Ectodermal cell (in vitro differentiated cells): ENCODE measurements at regions not wholly inside any gene's neighbourhood (a gene's known extent, or its start where the extent isn't known, plus 50 kb on each side); places are given as distances from the start of the nearest gene placed in this dataset.
A peak's percentile ranks its signal among the peaks of the same experiment; 100 is the strongest.
"Not testable (repeated sequence)": the region's sequence is repeated elsewhere in the genome, so short reads cannot be mapped to it uniquely, and the experiment has no call there.

Experiments
- H3K27ac ChIP-seq: 2 replicates; pipeline ENCODE4 v1.7.0; 2013; ENCODE audit warnings: mild to moderate bottlenecking, low read depth, low read length; ENCODE audit not compliant: insufficient read depth, poor library complexity, severe bottlenecking
- H3K27me3 ChIP-seq: 2 replicates; pipeline ENCODE4 v1.7.0; 2013; ENCODE audit warnings: mild to moderate bottlenecking, low read length; ENCODE audit not compliant: insufficient read depth, control insufficient read depth, poor library complexity, severe bottlenecking
- H3K36me3 ChIP-seq: one replicate; pipeline ENCODE4 v1.7.0; 2013; ENCODE audit warnings: low read length; ENCODE audit not compliant: control insufficient read depth, insufficient read depth
- H3K4me1 ChIP-seq: one replicate; pipeline ENCODE4 v1.7.0; 2013; ENCODE audit warnings: low read length; ENCODE audit not compliant: control insufficient read depth, insufficient read depth
- H3K4me3 ChIP-seq: 2 replicates; pipeline ENCODE4 v1.7.0; 2013; ENCODE audit warnings: low read depth, low read length, control low read depth; ENCODE audit not compliant: insufficient read depth
- H3K9me3 ChIP-seq: 2 replicates; pipeline ENCODE4 v1.7.0; 2013; ENCODE audit warnings: mild to moderate bottlenecking, low read length, moderate library complexity; ENCODE audit not compliant: control insufficient read depth
- WGBS, 2 experiments: methylation state at CpG; one replicate each; pipeline ENCODE4 v1.1.7; 2013; ENCODE audit warnings: missing lambda C conversion rate in 2 of 2; 5-methylcytosine and 5-hydroxymethylcytosine counted together

DNA sequence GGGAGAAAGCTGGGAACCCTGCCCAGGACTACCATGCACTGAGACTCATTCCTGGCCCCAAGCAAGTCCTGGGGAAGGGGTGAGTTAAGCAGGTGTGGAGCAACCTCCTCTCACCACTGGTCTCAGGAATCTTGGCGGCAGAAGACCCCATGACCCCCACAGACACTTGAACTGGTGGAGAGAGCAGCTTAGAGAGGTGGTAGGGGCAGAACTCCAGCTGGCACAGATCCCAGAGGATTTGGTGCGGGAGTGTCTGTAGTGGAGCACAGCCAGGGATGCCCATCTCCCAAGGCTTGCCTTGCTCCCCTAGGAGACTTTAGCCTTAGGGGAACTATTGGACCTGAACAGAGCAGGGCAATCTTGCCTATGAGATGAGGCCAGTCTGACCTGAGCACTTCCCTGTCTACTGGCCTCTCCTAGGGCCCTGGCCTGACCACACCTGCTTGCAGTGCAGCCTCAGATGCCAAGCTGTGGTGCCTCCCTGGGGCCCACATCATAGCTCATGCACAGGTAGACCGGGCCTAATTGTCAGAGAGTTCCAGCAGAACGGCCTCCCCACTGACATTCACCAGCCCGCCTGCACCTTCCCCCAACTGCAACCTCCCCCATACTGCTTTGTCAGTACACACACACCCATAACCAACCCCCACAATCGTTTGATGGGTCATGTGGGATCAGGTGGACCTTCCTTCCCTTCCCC lies 78.0 kb downstream of the NAA11 start:
- Histone ChIP-seq H3K4me1 (no peaks in the 10 kb centered on the region), H3K9me3 (no peaks in the 10 kb centered on the region), H3K4me3 (no peak overlapping the region), H3K36me3 (peaks cover 3% of the 10 kb centered on the region), H3K27me3 (no peaks in the 10 kb centered on the region), H3K27ac (no peak overlapping the region)
- WGBS, 2 experiments, result 92 to 94% methylated on average over 6 of the region's 6 CpGs

DNA sequence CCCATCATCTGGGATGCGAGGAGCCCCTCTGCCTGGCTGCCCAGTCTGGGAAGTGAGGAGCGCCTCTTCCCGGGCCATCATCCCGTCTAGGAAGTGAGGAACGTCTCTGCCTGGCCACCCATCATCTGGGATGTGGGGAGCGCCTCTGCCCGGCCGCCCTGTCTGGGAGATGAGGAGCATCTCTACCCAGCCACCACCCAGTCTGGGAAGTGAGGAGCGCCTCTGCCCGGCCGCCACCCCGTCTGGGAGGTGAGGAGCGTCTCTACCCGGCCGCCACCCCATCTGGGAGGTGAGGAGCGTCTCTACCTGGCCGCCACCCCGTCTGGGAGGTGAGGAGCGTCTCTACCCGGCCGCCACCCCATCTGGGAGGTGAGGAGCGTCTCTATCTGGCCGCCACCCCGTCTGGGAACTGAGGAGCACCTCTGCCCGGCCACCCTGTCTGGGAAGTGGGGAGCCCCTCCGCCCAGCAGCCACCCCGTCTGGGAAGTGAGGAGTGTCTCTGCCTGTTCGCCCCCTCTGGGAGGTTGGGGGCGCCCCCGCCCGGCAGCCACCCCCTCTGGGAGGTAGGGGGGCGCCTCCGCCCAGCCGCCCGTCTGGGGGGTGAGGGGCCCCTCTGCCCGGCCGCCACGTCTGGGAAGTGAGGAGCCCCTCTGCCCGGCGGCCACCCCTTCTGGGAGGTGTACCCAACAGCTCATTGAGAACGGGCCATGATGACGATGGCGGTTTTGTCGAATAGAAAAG lies 80.5 kb downstream of the NAA11 start:
- H3K36me3 ChIP-seq, H3K9me3 ChIP-seq, H3K4me1 ChIP-seq, H3K27ac ChIP-seq, H3K27me3 ChIP-seq, H3K4me3 ChIP-seq: not testable (repeated sequence)
- WGBS, 2 experiments, result 86% methylated on average over 44 of the region's 44 CpGs

DNA sequence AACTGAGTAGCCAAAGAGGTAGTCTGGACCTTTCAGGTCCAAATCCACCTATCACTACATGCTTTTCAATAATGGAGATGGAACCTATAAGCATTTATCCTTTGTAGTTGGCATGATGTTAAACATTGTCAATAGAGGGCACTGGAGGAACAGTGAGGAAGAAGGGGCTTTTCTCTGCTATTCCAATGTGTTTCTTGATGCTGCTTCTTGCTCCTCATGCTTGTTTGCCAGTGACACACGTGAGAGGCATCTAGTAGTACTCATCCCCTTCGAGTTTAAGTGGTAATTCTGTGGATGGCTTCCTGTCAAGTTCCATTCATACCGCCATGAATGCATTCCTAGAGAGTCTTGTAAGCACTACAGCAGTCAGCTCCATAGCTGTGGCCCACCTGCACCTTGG lies 84.0 kb downstream of the NAA11 start:
- Histone ChIP-seq H3K27ac (no peak overlapping the region), H3K9me3 (no peaks in the 10 kb centered on the region), H3K36me3 (peaks cover 3% of the 10 kb centered on the region), H3K4me3 (no peak overlapping the region), H3K27me3 (no peaks in the 10 kb centered on the region), H3K4me1 (peaks cover 11% of the 10 kb centered on the region)
- WGBS, 2 experiments, result 35 to 38% methylated on average over 3 of the region's 3 CpGs

DNA sequence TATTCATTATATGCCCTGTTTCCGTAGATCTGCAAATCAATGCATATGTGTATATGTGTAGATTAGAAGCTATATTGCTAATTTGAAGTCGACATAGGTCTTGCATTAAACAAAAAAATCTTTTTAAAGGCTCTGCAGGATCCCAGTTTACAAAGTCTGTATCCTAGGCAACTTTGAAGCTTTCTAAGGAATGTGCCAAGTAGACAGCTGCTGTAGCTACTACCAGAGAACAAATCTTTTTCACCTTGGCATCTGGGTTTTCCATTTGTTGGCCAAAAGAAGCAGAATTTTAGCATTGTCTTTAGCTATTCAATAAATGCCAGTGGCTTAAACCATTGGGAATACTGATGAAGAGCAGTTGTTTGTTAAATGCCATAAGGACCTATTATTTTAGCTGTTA lies 88.0 kb downstream of the NAA11 start:
- Histone ChIP-seq H3K27me3 (no peaks in the 10 kb centered on the region), H3K36me3 (no peaks in the 10 kb centered on the region), H3K9me3 (no peaks in the 10 kb centered on the region), H3K4me3 (no peak overlapping the region), H3K4me1 (peaks cover 18% of the 10 kb centered on the region), H3K27ac (peak overlapping the region; percentile 12)
- WGBS, 2 experiments, result 17 to 50% methylated on average over 1 to 2 of the region's 2 CpGs

GRCh38 chr4:79236785-79237184 lies 89.1 kb downstream of the NAA11 start:
- Histone ChIP-seq H3K27me3 (no peaks in the 10 kb centered on the region), H3K27ac (peak overlapping the region; percentile 52), H3K4me1 (peaks cover 18% of the 10 kb centered on the region), H3K36me3 (no peaks in the 10 kb centered on the region), H3K9me3 (no peaks in the 10 kb centered on the region), H3K4me3 (no peak overlapping the region)
- WGBS, 2 experiments, result 93 to 97% methylated on average over 1 of the region's 1 CpG

DNA sequence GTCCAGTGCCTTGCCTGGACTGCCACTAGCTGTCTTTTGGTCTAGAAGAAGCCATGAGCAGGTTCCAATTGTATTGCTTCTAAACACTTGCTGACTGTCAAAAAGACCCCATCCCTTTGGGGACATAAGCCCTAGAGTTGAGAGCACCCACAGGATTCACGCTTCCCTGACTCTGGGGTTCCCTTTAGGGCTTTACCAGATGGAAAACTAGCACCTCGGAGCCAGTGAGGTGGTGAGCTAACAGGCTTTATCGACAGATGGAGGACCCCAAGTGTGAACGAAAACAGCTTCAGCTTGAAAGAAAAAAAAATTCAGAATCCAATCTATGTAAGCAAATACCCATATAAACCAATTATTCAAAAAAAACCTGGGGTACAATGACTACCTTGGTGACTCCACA lies 90.8 kb downstream of the NAA11 start:
- Histone ChIP-seq H3K27me3 (no peaks in the 10 kb centered on the region), H3K9me3 (no peaks in the 10 kb centered on the region), H3K4me3 (no peak overlapping the region), H3K36me3 (no peaks in the 10 kb centered on the region), H3K4me1 (peaks cover 18% of the 10 kb centered on the region), H3K27ac (no peak overlapping the region)
- WGBS, 2 experiments, result 93% methylated on average over 4 of the region's 4 CpGs

GRCh38 chr4:79233820-79234219 lies 92.0 kb downstream of the NAA11 start:
- Histone ChIP-seq H3K27ac (no peak overlapping the region), H3K4me1 (peaks cover 18% of the 10 kb centered on the region), H3K36me3 (no peaks in the 10 kb centered on the region), H3K4me3 (no peak overlapping the region), H3K27me3 (no peaks in the 10 kb centered on the region), H3K9me3 (no peaks in the 10 kb centered on the region)
- WGBS, 2 experiments, result 100% methylated on average over 2 of the region's 2 CpGs

GRCh38 chr4:79232540-79232939 lies 93.3 kb downstream of the NAA11 start:
- peaks cover 14% of the 10 kb centered on the region for H3K4me1 ChIP-seq
- H3K27ac ChIP-seq, result no peak overlapping the region
- no peak overlapping the region for H3K4me3 ChIP-seq
- no peaks in the 10 kb centered on the region for H3K27me3 ChIP-seq
- H3K9me3 ChIP-seq, result no peaks in the 10 kb centered on the region
- H3K36me3 ChIP-seq, result no peaks in the 10 kb centered on the region

DNA sequence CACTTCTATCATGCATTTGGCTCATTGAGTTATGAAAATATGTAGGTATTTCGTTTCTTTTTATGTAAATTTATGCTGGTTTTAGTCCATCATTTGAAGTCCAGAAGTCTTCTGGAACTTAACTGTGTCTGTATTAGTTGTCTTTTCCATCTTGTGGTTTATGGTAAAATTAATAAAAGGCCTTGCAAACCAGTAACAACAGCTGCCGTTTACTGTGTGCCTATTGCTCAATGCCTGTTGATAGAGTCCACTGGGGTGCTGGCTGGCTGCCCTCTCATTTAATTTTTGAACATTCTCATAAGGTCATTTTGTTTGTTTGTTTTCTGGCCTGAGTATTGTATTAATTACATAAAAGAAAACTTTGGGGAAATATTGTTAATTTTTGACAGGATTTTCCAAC lies 98.0 kb downstream of the NAA11 start:
- Histone ChIP-seq H3K4me3 (no peak overlapping the region), H3K27ac (no peak overlapping the region), H3K9me3 (no peaks in the 10 kb centered on the region), H3K36me3 (no peaks in the 10 kb centered on the region), H3K4me1 (no peaks in the 10 kb centered on the region), H3K27me3 (no peaks in the 10 kb centered on the region)
- 87 to 96% methylated on average over 2 of the region's 2 CpGs for WGBS, 2 experiments

GRCh38 chr4:79225360-79225759 lies 100.5 kb downstream of the NAA11 start:
- Histone ChIP-seq H3K36me3 (no peaks in the 10 kb centered on the region), H3K27ac (no peak overlapping the region), H3K4me1 (no peaks in the 10 kb centered on the region), H3K27me3 (no peaks in the 10 kb centered on the region), H3K4me3 (no peak overlapping the region), H3K9me3 (no peaks in the 10 kb centered on the region)
- WGBS, 2 experiments, result 32 to 34% methylated on average over 3 of the region's 3 CpGs
